Skin of body (tissue), 1 donor: ENCODE measurements at regions not wholly inside any gene's neighbourhood (a gene's known extent, or its start where the extent isn't known, plus 50 kb on each side); places are given as distances from the start of the nearest gene placed in this dataset.

Source experiments
- DNase-seq: peaks from one replicate; lab custom pipeline; 2025; lab: John Stamatoyannopoulos, UW

DNA sequence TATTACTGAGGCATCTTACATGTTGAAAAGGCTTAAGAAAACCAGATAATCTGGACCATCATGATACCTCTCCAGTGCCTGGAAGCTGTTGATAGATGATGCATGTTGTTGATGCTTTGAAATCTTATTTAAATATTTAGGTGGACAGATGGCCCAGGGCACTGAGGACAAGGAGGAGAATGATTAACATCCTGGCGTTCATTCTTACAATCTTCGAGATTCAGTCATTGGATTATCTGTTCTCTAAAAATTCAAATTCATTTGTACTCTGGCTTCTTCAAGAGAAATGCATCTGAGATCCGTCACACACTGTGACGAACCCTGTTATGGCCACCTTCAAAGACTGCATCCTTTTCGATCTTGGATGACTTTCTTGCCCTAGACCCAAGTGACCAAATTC lies 121.3 kb upstream of the IGF1 start:
- no peak for DNase-seq

- DNase-seq = no peak
These were observed 116.3 kb upstream of the IGF1 start for GRCh38 chr12:102596687-102597086.

DNA sequence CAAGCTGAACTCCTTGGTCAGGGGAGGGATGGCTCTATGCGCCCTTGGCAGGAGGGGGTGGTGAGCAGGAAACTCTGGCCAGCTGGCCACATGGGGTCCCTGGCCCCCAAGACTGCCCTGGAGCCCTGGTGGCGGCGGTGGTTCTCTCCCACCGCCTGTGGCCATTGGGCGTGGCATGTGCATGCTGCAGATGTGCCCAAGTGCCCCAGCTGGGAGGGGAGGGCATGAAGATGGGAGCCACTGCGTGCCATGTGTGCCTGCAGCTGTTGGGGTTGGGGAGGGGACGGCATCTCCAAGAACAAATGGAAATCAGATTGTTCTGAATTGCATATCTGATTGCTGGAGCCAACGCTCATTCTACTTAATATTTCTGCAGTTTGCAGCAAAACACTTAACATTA lies 115.7 kb upstream of the IGF1 start:
- no peak for DNase-seq

- DNase-seq = no peak
These were observed 115.0 kb upstream of the IGF1 start for GRCh38 chr12:102595315-102595714.

- DNase-seq = no peak
These were observed 112.8 kb upstream of the IGF1 start for GRCh38 chr12:102593134-102593533.

GRCh38 chr12:102592134-102592533 lies 111.8 kb upstream of the IGF1 start:
- no peak for DNase-seq

DNA sequence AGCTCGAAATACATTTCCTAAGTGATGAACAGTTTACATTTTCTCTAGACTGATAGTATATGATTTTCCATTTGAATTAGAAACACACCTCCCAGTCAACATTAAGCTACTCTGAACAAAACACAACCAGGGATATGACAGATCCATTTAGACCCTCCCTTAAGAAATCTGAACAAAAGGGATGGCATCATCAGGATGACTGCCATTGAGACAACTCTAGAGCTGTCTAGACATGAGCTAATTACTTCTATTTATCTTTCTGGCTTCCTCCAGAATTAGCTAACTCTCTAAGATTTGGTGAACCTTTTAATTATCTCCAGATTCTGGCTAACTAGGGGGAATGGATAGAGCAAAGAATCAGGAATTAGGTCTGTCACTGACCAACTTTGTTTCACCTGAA lies 92.9 kb upstream of the IGF1 start:
- no peak for DNase-seq

DNA sequence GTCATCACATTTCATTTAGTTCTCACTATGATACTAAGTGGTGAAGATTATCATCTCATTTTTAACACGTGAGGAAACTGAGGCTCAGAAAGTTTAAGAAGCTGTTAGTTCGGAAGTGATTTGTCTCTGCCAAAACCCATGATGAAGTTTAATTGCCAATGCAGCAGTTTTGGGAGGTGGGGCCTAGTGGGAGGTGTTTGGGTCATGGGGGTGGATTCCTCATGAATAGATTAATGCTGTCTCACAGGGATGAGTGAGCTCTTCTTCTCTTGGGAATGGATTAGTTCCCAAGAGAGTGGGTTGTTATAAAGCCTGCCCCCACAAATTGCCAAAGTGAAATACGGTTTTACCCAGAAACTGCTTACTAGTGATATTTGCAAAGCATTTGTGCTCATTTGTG lies 91.5 kb upstream of the IGF1 start:
- no peak for DNase-seq

GRCh38 chr12:102570256-102570655 lies 89.9 kb upstream of the IGF1 start:
- no peak for DNase-seq

GRCh38 chr12:102569803-102570202 lies 89.4 kb upstream of the IGF1 start:
- no peak for DNase-seq

- DNase-seq = no peak
These were observed 87.9 kb upstream of the IGF1 start for GRCh38 chr12:102568276-102568675.

DNA sequence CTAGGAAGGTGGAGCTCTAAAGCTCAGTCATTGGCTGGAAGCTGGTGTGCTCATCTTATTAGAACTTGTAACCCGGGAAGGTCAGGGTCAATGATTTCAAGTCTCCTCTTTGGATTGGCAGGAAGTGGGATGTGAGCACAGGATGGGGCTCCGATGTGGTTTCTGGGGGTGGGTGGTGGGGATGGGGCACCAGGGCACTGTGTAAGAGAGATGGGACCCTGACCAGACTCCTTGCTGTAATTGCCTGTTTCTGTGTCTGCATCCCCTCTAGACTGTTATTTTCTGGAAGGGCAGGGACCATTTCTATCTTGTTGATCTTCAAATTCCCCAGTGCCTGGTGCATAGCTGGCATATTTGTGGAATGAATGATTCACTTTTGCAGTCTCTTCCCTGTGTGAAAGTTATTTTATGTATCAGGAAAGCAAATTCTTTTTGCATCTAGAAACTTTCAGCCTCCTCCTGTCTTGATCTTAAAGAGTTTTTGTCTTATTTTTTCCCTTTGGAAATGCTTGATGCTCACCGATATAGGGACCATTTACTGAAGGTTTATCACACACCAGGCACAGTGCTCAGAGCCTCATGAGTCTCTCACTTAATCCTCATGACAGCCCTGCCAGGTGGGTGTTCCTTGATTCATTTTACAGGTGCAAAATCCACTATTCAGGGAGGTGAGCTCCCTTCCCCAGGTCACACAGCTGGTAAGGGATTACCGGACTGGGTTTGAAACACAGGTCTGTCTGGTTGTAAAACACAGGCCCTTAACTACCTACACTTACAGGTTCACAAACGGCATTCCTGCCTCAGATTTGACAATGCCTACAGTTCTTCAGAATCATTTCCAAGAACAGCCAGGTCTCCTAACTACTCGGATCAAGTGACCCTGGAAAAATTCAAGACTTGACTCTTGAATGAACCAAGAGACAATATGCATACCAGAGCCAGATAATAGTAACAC lies 86.9 kb upstream of the IGF1 start:
- no peak for DNase-seq

DNA sequence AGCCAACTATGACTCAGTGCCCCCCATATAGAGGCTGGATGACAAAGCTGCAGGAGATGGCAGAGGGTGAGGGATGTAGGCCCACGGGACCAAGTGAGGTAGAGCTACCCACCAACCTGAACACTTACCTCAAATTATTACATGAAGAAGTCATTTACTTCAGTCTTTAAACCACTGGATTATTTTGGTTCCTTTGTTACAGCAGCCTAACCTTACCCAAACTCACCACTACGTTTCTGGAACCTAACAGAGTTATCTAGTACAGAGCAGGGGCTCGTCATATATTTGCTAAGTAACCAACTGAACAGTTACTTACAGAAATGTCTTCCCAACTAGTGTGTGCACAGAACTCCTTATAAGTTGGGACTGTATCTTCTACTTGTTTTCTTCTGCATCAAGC lies 85.2 kb upstream of the IGF1 start:
- DNase-seq = no peak

DNA sequence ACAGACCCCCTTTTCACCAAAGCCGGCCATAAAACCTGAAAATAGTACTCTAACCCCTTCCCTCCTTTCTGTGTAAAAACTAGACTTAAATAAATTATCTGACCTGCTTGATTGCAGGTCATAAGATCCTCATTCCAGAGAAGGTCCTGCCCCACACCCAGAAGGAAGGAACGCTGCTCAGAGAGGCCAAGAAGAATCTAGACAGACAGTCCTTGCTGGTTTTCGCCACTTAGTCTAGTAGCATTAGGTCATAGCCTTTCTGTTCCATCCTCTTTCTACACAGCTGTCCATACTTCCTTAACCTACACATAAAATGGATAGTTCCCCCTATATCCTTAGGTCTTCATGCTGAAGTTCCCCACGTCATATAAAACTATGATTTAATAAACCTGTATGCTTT lies 83.7 kb upstream of the IGF1 start:
- no peak for DNase-seq

DNA sequence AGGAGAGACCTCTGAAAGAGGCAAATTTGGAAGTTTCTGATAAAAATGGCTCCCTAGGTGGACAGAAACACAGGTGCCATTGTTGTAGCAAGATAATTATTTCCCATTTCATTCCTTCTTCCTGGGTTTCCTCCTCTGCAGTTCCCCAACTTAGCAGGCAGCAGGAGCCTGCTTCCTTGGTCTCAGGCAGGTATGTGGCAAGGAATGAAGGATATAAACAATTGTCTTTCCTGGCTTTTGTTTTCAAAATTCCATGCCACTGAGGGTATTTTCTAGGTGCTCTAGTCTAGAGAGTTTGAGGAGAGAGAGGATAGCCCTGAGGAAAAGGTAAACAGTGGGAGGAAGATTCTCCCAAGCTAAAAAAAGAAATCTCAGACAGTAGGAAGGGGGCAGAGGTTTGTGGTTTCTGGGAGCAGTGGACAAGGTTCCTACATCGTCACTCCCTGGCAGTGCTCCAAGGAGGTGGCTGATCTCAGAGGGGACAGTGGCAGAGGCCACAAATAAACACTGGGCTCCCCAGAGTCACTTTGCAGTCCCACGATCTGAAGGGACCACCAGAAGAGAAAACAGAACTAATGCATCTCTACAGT lies 82.6 kb upstream of the IGF1 start:
- no peak for DNase-seq

- DNase-seq = no peak
These were observed 70.8 kb upstream of the IGF1 start for GRCh38 chr12:102551186-102551585.

DNA sequence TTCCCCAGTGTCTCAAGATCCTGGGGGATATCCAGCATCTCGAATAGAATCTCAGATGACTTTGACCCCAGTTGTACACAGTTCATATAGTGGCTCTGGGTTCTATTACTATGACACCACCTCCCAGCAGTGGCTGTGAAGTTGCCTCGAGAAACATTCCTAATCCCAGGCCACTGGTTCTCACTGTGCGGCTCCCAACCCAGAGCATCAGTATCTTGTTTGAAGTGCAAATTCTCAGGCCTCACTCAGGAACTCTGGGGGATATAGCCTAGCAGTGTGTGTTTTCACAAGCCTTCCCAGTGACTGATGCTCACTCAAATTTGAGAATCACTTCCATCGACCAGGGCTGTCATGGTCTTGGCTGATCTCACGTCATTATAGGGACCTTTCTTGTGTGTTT lies 69.3 kb upstream of the IGF1 start:
- DNase-seq = no peak

DNA sequence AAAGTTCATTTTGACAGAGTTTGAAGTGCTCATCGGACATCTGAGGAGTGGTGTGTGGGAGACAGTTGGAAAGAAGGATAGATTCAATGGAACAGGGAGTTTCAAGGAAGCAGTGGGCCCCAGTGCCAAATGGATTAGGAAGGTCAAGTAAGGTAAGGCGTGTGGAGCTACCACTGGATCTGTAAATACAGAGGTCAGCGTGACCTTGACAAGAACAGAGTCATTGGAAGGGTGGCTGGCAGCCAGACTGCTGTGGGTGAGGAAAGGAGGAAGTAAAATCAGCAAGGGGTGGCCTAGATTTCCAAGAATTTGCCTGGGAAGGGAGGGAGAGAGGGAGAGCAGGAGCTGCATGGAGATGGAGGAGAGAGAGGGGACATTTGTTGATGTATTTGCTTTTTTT lies 68.2 kb upstream of the IGF1 start:
- DNase-seq = no peak

DNA sequence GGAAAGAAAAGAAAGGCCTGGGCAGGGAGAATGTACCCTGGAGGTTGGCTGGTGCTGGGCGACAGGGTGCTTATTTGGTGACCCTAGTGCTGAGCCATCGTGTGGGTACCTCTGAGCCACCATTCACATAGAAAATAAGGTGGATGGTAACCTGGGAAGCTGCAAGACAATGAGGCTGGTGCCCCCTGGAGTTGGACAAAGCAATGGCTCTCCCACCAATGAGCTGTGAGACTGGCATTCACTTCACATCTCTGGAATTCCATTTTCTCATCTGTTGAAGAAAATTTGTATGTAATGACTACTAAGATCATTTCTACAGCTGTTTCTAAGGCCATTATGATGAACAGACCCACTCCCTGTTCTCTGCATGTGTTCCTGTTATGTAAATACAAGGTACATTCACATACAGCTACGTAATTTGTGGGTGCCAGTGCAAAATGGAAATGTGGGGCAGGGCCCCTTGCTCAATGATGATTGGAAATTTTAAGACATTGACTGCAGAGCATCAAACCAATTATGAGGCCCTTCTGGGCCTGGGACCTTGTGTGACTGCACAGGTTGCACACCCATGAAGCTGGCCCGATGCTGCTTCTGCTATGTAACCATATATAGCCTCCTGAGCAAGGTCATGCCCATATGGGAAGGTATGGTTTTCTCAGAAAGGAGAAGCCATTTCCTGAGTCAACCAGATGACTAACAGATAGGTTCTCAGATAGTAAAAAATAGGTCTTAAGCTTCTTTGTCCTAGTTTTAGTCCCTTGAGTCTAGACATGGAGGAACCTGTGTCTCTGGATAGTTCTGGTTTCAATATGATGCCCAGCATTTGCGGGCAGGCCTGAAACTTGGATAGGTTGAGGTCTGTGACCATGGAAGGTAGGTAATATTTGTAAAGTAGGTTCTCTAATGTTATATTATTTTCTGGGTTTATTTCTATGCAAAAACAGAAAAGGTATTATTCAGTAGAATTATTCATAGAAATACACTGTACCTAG lies 63.4 kb upstream of the IGF1 start:
- no peak for DNase-seq

DNA sequence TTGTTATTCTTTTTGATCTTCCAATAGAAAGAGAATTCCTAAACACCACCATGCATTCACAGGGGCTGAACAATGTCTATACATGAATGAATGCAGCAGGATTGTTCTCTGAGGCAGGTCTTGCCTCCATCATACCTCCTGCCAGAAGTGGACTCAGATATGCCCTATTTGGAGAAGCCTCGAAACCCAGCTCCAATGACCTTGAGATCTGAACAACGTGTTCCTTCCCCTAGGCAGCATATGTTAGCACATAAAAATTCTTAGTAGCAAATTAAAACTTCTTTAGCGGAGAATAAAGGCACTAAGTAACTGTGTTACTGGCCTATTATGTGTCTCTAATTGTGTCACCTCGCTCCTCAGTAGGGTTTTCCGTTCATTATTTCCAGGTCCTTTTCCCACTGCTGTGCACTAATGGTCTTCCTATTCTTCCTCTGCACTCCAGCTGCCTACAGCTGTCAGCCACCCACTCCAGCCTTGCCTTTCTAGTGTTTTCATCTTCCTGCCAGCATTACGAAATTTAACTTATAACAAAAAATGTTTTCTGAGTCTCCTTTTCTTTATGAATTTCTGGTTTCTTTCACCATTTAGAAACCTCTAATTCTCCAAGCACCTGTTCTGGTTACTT lies 62.6 kb upstream of the IGF1 start:
- no peak for DNase-seq

GRCh38 chr12:102540815-102541385 lies 60.5 kb upstream of the IGF1 start:
- DNase-seq = no peak
